Keratinocyte (primary cell): ENCODE measurements at regions not wholly inside any gene's neighbourhood (a gene's known extent, or its start where the extent isn't known, plus 50 kb on each side); places are given as distances from the start of the nearest gene placed in this dataset.

Source experiments
- DNase-seq: peaks from one replicate; pipeline ENCODE4 v3.0.0-alpha.2; 2011; ENCODE audit warnings: low read depth, missing footprints, low spot score
- FAIRE-seq: peaks from 2 replicates; lab custom pipeline; 2011; peaks lifted over from hg19 to GRCh38; lab: Jason Lieb, UNC
- H2AFZ ChIP-seq: 2 replicates; pipeline ENCODE4 v1.6.0; 2012; ENCODE audit warnings: low read length, control low read depth, inconsistent platforms; ENCODE audit not compliant: control insufficient read depth
- H3K27ac ChIP-seq: 2 replicates; pipeline ENCODE4 v1.5.1; 2011; ENCODE audit warnings: low read length; ENCODE audit not compliant: control insufficient read depth, insufficient read depth
- H3K27me3 ChIP-seq: 3 replicates; pipeline ENCODE4 v1.6.0; 2011; ENCODE audit warnings: low read length; ENCODE audit not compliant: control insufficient read depth, insufficient read depth; ENCODE audit errors: extremely low read depth
- H3K36me3 ChIP-seq, 2 experiments: 2 replicates in 1 of 2; 3 replicates in 1 of 2; pipeline ENCODE4 v1.5.1; 2011; ENCODE audit warnings: low read length in 2 of 2, mild to moderate bottlenecking in 1 of 2; ENCODE audit not compliant: control insufficient read depth in 2 of 2, insufficient read depth in 2 of 2; ENCODE audit errors: extremely low read depth in 1 of 2
- H3K4me1 ChIP-seq: 3 replicates; pipeline ENCODE4 v1.5.1; 2011; ENCODE audit warnings: low read length; ENCODE audit not compliant: control insufficient read depth, insufficient read depth; ENCODE audit errors: extremely low read depth
- H3K4me2 ChIP-seq: 3 replicates; pipeline ENCODE4 v1.6.0; 2011; ENCODE audit warnings: low read depth, low read length; ENCODE audit not compliant: control insufficient read depth, insufficient read depth; ENCODE audit errors: extremely low read depth
- H3K4me3 ChIP-seq, 3 experiments: fragments of 200-600 bp in 1 of 3; sonication (generic) in 1 of 3; 2 replicates in 2 of 3; 3 replicates in 1 of 3; pipeline ENCODE4 v1.5.1; 2011 to 2016; ENCODE audit warnings: low read length in 3 of 3, mild to moderate bottlenecking in 3 of 3, control low read depth in 2 of 3, inconsistent platforms in 1 of 3, low read depth in 1 of 3, mixed read lengths in 1 of 3, mixed run types in 1 of 3, moderate library complexity in 1 of 3; ENCODE audit not compliant: control insufficient read depth in 2 of 3, insufficient read depth in 2 of 3; ENCODE audit errors: extremely low read depth in 1 of 3
- H3K79me2 ChIP-seq: 2 replicates; pipeline ENCODE4 v1.6.0; 2012; ENCODE audit warnings: low read length; ENCODE audit not compliant: control insufficient read depth, insufficient read depth
- H3K9ac ChIP-seq: 3 replicates; pipeline ENCODE4 v1.6.0; 2011; ENCODE audit warnings: low read length; ENCODE audit not compliant: control insufficient read depth, insufficient read depth; ENCODE audit errors: extremely low read depth
- H3K9me1 ChIP-seq: 3 replicates; pipeline ENCODE4 v1.6.0; 2011; ENCODE audit warnings: low read length; ENCODE audit not compliant: control insufficient read depth, insufficient read depth; ENCODE audit errors: extremely low read depth
- H3K9me3 ChIP-seq: 2 replicates; pipeline ENCODE4 v1.5.1; 2012; ENCODE audit warnings: low read depth, low read length; ENCODE audit not compliant: control insufficient read depth
- H4K20me1 ChIP-seq: 3 replicates; pipeline ENCODE4 v1.6.0; 2011; ENCODE audit warnings: low read length; ENCODE audit not compliant: control insufficient read depth, insufficient read depth; ENCODE audit errors: extremely low read depth
- EZH2 ChIP-seq: IDR thresholded peaks from one replicate; pipeline ENCODE4 v1.6.1; 2012; ENCODE audit warnings: inconsistent platforms, mild to moderate bottlenecking, low read length, moderate library complexity
- dilution Hi-C: fragments of 300-500 bp; cut with MboI; formaldehyde crosslinking; loops from one replicate; pipeline ENCODE4 v1.7.0; 2020; ENCODE audit warnings: low sequenced_read_pairs; ENCODE audit not compliant: extremely low pct_ligation_motif_present
- TF ChIP-seq, protein P1 (sequence below), 3 experiments: IDR thresholded peaks in 1 of 3; conservative IDR thresholded peaks in 1 of 3; optimal IDR thresholded peaks in 1 of 3; 2 replicates in 2 of 3; 3 replicates in 1 of 3; pipeline versions ENCODE3 to v1.5.1; 2011; ENCODE audit warnings: low read length in 3 of 3, mild to moderate bottlenecking in 3 of 3, moderate library complexity in 2 of 3, control low read depth in 1 of 3, inconsistent platforms in 1 of 3; ENCODE audit not compliant: insufficient read depth in 2 of 3; ENCODE audit errors: extremely low read depth in 1 of 3

DNA sequence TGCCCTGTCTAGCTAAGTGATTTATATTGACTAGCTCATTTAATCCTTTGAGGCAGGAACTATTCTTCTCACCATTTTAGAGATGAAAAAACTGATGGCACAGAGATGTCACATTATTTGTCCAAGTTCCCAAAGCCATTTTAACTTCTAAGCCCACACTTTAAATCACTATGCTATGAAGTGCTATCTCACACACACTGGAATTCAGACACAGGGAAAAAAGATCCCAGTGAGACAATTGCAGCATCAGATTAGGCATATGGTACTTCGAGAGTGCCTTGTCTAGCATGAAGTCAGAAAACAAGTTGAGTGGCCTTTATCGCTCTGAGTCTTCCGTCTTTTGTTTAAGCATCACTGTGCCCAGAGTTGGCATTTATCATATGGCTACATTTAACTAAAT lies 54.1 kb upstream of the PDE7B start:
- Histone ChIP-seq H3K79me2 (no peaks in the 10 kb centered on the region), H4K20me1 (no peaks in the 10 kb centered on the region), H3K27ac (no peak overlapping the region), H3K9ac (no peak overlapping the region), H3K4me3 (no peak overlapping the region), H2AFZ (no peak overlapping the region), H3K4me2 (no peak overlapping the region), H3K27me3 (no peaks in the 10 kb centered on the region), H3K4me1 (no peaks in the 10 kb centered on the region), H3K9me3 (no peaks in the 10 kb centered on the region), H3K9me1 (no peaks in the 10 kb centered on the region), H3K36me3 (no peaks in the 10 kb centered on the region)
- DNase-seq (no peak), FAIRE-seq (no peak)
- TF ChIP-seq EZH2: no peak
- TF ChIP-seq, protein P1, sequence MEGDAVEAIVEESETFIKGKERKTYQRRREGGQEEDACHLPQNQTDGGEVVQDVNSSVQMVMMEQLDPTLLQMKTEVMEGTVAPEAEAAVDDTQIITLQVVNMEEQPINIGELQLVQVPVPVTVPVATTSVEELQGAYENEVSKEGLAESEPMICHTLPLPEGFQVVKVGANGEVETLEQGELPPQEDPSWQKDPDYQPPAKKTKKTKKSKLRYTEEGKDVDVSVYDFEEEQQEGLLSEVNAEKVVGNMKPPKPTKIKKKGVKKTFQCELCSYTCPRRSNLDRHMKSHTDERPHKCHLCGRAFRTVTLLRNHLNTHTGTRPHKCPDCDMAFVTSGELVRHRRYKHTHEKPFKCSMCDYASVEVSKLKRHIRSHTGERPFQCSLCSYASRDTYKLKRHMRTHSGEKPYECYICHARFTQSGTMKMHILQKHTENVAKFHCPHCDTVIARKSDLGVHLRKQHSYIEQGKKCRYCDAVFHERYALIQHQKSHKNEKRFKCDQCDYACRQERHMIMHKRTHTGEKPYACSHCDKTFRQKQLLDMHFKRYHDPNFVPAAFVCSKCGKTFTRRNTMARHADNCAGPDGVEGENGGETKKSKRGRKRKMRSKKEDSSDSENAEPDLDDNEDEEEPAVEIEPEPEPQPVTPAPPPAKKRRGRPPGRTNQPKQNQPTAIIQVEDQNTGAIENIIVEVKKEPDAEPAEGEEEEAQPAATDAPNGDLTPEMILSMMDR (optimal IDR thresholded peaks at IDR 0.05 in 1 of 3, IDR thresholded peaks at IDR 0.05 in 1 of 3, conservative IDR thresholded peaks at IDR 0.05 in 1 of 3; ENCODE audit: extremely low read depth in 1 of 3, insufficient read depth in 2 of 3, low read length in 3 of 3): no peak
- dilution Hi-C loops: no loop called here

- Histone ChIP-seq H3K4me1 (no peaks in the 10 kb centered on the region), H3K27me3 (no peaks in the 10 kb centered on the region), H3K9me1 (no peaks in the 10 kb centered on the region), H2AFZ (peak overlapping the region; percentile 52), H3K36me3 (no peaks in the 10 kb centered on the region), H3K79me2 (no peaks in the 10 kb centered on the region), H3K27ac (no peak overlapping the region), H3K4me2 (peak overlapping the region; percentile 4), H3K4me3 (no peak overlapping the region), H4K20me1 (no peaks in the 10 kb centered on the region), H3K9ac (no peak overlapping the region), H3K9me3 (no peaks in the 10 kb centered on the region)
- DNase-seq (no peak), FAIRE-seq (no peak)
- TF ChIP-seq, protein P1 (optimal IDR thresholded peaks at IDR 0.05 in 1 of 3, IDR thresholded peaks at IDR 0.05 in 1 of 3, conservative IDR thresholded peaks at IDR 0.05 in 1 of 3; ENCODE audit: extremely low read depth in 1 of 3, insufficient read depth in 2 of 3, low read length in 3 of 3): no peak
- no peak for TF ChIP-seq EZH2
- dilution Hi-C loops: no loop called here
These were observed 52.6 kb upstream of the PDE7B start for GRCh38 chr6:135798751-135799515.
